BE2C (cell line): ENCODE measurements at regions not wholly inside any gene's neighbourhood (a gene's known extent, or its start where the extent isn't known, plus 50 kb on each side); places are given as distances from the start of the nearest gene placed in this dataset.

ENCODE experiments used
- DNase-seq: peaks from one replicate; pipeline ENCODE4 v3.0.0-alpha.2; 2020
- H3K27me3 ChIP-seq: fragments of 250-450 bp; sonication (Bioruptor Pico); 2 replicates; pipeline ENCODE4 v1.5.1; 2020; ENCODE audit warnings: mild to moderate bottlenecking
- H3K36me3 ChIP-seq: fragments of 250-450 bp; sonication (Bioruptor Pico); 2 replicates; pipeline ENCODE4 v1.5.1; 2020; ENCODE audit warnings: mild to moderate bottlenecking
- H3K4me1 ChIP-seq: fragments of 250-450 bp; sonication (Bioruptor Pico); 2 replicates; pipeline ENCODE4 v1.5.1; 2020
- H3K4me3 ChIP-seq: 2 replicates; pipeline ENCODE4 v1.5.1; 2011; ENCODE audit warnings: low read depth, low read length
- H3K9me3 ChIP-seq: fragments of 250-450 bp; sonication (Bioruptor Pico); 2 replicates; pipeline ENCODE4 v1.5.1; 2020
- TF ChIP-seq, protein P1 (sequence below): IDR thresholded peaks from 2 replicates; pipeline ENCODE4 v1.5.1; 2012; ENCODE audit warnings: mild to moderate bottlenecking, low read depth, low read length

DNA sequence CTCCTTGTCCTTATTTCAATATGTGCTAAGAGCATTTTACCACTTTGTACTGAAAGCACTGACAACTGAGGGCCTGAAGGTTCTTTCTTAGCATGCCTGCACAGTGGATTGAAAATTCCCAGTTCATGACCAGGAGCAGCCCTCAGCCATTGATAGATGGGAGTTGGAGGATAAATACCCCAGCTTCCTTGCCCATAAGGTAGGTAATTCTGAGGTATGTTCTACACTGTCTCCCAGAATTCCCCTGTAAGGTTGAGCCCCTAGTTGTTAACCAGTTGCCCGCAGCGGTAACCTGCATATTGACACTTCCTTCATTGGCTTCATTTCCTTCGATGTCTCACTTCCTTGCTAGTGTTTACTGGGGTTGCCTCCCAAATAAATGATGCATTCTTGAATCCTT is 162.0 kb downstream of the CDC5L start:
- TF ChIP-seq, protein P1, sequence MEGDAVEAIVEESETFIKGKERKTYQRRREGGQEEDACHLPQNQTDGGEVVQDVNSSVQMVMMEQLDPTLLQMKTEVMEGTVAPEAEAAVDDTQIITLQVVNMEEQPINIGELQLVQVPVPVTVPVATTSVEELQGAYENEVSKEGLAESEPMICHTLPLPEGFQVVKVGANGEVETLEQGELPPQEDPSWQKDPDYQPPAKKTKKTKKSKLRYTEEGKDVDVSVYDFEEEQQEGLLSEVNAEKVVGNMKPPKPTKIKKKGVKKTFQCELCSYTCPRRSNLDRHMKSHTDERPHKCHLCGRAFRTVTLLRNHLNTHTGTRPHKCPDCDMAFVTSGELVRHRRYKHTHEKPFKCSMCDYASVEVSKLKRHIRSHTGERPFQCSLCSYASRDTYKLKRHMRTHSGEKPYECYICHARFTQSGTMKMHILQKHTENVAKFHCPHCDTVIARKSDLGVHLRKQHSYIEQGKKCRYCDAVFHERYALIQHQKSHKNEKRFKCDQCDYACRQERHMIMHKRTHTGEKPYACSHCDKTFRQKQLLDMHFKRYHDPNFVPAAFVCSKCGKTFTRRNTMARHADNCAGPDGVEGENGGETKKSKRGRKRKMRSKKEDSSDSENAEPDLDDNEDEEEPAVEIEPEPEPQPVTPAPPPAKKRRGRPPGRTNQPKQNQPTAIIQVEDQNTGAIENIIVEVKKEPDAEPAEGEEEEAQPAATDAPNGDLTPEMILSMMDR, result no peak
- Histone ChIP-seq H3K27me3 (no peaks in the 10 kb centered on the region; the same call in 1 of the 2 replicates), H3K4me3 (no peak overlapping the region), H3K9me3 (no peaks in the 10 kb centered on the region), H3K4me1 (no peaks in the 10 kb centered on the region), H3K36me3 (no peaks in the 10 kb centered on the region)
- DNase-seq, result no peak

DNA sequence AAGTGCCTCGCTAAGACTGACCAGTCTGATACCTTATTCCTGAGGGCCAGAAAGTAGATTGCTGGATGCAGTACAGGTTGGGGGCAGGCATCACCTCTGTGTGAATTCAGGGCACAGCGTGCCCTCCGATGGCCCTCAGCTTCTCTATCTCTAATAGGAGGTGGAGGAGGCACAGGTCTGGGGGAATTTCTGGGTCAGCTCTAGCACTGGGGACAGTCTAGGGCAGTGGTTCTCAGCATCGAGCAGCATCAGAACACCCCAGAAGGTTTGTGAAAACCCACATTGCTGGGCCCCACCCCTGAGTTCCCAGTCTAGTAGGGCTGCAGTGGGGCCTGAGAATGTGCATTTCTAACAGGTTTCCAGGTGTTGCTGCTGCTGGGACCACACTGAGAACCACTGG is 166.7 kb downstream of the CDC5L start:
- TF ChIP-seq, protein P1, result no peak
- no peaks in the 10 kb centered on the region for H3K4me1 ChIP-seq
- no peak for DNase-seq
- H3K9me3 ChIP-seq, result no peaks in the 10 kb centered on the region
- H3K4me3 ChIP-seq, result no peak overlapping the region
- no peaks in the 10 kb centered on the region; the same call in 1 of the 2 replicates for H3K27me3 ChIP-seq
- no peaks in the 10 kb centered on the region for H3K36me3 ChIP-seq

DNA sequence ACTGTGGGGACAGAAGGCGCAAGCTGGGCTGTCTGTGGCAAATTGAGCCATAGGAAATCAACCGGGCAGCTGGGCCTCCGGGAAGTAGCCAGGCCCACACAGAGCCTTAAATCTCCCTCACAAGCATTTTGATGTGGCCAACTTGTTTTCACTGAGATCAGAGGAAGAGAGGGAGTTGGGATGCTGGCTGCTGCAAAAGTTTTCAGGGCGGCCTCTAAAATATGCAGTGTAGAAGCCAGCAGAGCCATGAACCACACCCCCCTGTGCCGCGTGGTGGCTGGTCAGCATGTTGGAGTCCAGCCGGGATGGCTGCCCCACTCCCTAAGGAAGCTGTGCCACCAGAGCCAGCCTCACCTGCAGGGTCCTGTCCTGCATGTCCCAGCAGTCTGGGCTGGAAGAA is 167.4 kb downstream of the CDC5L start:
- Histone ChIP-seq H3K4me3 (no peak overlapping the region), H3K9me3 (no peaks in the 10 kb centered on the region), H3K36me3 (no peaks in the 10 kb centered on the region), H3K27me3 (peaks cover 4% of the 10 kb centered on the region), H3K4me1 (no peaks in the 10 kb centered on the region)
- DNase-seq, result no peak
- TF ChIP-seq, protein P1, result no peak

DNA sequence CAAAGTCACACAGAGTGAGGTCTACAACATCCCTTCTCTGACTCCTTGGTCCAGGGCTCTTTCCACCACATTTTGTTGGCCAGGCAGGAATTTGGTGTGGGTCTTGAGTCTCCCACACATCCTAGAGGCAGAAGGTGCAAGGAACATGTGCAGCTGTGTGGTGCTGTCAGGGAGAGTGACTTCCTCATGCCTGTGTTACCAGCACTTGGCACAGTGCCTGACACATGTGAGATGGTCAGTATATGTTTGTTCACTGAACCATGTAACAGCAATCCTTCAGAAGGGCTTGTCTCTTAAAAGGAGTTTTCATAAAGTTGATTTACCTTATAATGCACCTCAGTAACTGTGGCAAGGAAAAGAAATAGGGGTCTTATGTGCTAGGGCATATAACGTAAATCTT is 168.5 kb downstream of the CDC5L start:
- H3K27me3 ChIP-seq, result peaks cover 10% of the 10 kb centered on the region
- TF ChIP-seq, protein P1, result no peak
- no peak overlapping the region for H3K4me3 ChIP-seq
- peak; percentile 15 for DNase-seq
- H3K4me1 ChIP-seq, result no peaks in the 10 kb centered on the region
- H3K9me3 ChIP-seq, result no peaks in the 10 kb centered on the region
- no peaks in the 10 kb centered on the region for H3K36me3 ChIP-seq

DNA sequence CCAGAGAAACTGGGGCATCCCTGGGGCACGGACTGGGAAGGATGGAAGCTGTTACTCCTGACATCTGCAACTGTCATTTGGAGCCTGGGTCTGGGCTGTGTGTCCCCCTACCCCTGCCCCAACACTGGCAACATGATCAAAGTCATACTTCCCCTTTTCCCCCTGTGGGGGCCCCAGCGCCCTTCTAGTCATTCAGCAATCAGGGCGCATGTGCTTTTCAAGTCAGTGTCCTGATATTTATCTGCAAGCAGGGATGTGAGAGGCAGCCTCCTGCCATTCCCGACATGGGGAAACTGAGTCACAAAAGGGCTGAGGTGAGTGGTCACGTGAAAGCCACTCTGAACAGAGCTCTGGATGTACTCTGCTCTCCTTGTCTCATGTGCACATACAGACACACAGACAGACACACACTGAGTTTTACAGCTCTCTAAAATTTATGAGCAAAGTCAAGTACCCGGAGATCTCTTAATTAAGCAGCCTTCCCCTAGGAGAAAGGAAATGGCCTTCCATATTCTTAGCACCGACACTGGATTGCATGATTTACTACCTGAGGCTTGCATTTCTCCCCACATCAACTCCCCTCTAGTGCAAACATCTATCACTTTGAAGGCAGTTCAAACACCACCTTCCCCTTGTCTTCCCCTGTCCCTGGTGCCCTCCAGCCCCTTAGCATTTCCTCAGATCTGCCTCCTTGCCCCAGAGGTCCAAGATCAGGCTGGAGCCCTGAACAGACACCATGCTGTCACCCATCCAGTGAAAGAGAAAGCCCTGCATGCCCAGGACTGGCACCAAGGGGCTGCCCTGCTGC is 170.7 kb downstream of the CDC5L start:
- Histone ChIP-seq H3K4me1 (no peaks in the 10 kb centered on the region), H3K36me3 (no peaks in the 10 kb centered on the region), H3K4me3 (no peak overlapping the region), H3K9me3 (no peaks in the 10 kb centered on the region), H3K27me3 (peaks cover 13% of the 10 kb centered on the region)
- TF ChIP-seq, protein P1, result no peak
- DNase-seq, result no peak

DNA sequence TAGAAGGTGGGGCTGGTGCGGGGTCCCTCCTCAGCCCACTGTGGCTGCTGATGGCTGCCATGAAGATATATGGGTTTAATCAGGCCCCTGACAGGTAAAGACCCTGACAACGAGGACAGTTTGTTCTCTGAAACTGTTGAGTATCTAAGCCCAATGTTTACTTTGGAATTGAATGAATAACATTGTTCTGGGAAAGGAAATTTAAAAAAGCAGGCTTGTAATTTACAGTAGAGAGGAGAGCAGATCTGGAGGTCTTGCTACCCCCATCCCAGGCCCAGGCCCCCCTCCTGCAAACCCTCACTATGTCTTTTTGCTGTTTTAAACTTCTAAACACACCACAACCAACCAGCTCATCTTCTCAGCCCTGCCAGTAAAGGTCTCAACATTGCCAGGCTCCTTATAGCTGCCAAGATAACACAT is 171.3 kb downstream of the CDC5L start:
- DNase-seq, result no peak
- Histone ChIP-seq H3K27me3 (peaks cover 13% of the 10 kb centered on the region), H3K4me3 (no peak overlapping the region), H3K4me1 (no peaks in the 10 kb centered on the region), H3K36me3 (no peaks in the 10 kb centered on the region), H3K9me3 (no peaks in the 10 kb centered on the region)
- TF ChIP-seq, protein P1, result no peak
